Activated CD4-positive, alpha-beta memory T cell treated with anti-CD3 and anti-CD28 coated beads for 36 hours (primary cell): ENCODE measurements at regions not wholly inside any gene's neighbourhood (a gene's known extent, or its start where the extent isn't known, plus 50 kb on each side); places are given as distances from the start of the nearest gene placed in this dataset.

Source experiments
- CTCF ChIA-PET: fragments of 350-600 bp; sonication (Branson Sonifier 250); formaldehyde crosslinking; loops from one replicate; lab custom pipeline; 2021; ENCODE audit warnings: antibody characterized with exemption, inconsistent platforms; lab: Charles Lee
- POLR2A ChIA-PET: fragments of 350-600 bp; sonication (Branson Sonifier 250); formaldehyde crosslinking; loops from one replicate; lab custom pipeline; 2021; ENCODE audit warnings: antibody characterized with exemption; lab: Charles Lee
- DNase-seq: peaks from one replicate; pipeline ENCODE4 v3.0.0-alpha.2; 2020
- H3K27ac Mint-ChIP-seq: one replicate; pipeline ENCODE4 v1.8.0; 2021; ENCODE audit warnings: mixed read lengths
- H3K27me3 Mint-ChIP-seq: one replicate; pipeline ENCODE4 v1.8.0; 2021; ENCODE audit warnings: mixed read lengths
- H3K36me3 Mint-ChIP-seq: one replicate; pipeline ENCODE4 v1.8.0; 2021; ENCODE audit warnings: mixed read lengths
- H3K4me1 Mint-ChIP-seq: one replicate; pipeline ENCODE4 v1.8.0; 2021; ENCODE audit warnings: low read depth, mixed read lengths
- H3K4me3 Mint-ChIP-seq: one replicate; pipeline ENCODE4 v1.8.0; 2021; ENCODE audit warnings: mild to moderate bottlenecking, mixed read lengths
- H3K9me3 Mint-ChIP-seq: one replicate; pipeline ENCODE4 v1.8.0; 2021; ENCODE audit warnings: mixed read lengths
- intact Hi-C: fragments of 100-400 bp; cut with micrococcal nuclease; formaldehyde crosslinking; loops from one replicate; pipeline ENCODE4 v1.15.1; 2023

DNA sequence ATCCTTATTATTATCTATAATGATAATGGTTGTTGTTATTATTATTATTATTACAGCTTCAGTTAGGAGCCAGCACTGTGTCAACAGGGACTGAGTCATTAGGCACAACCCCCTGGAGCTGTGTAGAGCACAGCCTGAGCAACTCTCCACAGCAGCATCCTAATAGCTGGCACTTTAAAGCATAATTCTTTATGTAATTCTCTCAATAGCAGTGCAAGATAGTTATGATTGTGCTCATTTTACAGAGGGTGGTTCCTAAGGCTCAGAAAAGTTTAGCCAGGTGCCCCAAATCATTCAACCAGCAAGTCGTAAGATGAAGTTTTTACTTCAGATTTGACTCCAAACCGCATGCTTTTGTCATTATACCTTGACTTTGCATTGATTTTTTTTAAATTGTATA, 390.3 kb downstream of the ANXA1 start:
- no peaks in the 10 kb centered on the region for H3K27me3 Mint-ChIP-seq
- POLR2A ChIA-PET: no interaction called here
- intact Hi-C loops: no loop called here
- H3K9me3 Mint-ChIP-seq: peaks cover 3% of the 10 kb centered on the region
- CTCF ChIA-PET: no interaction called here
- H3K4me1 Mint-ChIP-seq: no peaks in the 10 kb centered on the region
- H3K4me3 Mint-ChIP-seq: no peak overlapping the region
- no peak overlapping the region for H3K27ac Mint-ChIP-seq
- no peaks in the 10 kb centered on the region for H3K36me3 Mint-ChIP-seq
- DNase-seq: no peak

DNA sequence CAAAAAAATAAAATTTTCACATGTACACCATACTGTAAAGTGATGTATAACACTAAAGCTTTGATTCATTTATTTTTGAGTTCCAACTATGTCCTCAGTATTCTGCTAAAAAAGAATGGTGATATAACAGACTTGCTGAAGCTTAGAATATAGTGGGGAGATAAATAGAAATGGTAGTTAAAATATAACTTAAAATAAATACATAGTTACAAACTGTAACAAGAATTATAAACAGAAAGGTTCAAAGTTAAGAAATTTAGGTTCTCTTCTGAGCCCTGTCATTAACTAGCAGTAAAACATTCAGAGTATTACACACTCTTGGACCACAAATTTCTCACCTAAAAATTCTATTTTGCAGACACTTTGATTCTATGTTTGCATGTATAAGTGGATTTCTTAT, 392.1 kb downstream of the ANXA1 start:
- Mint-ChIP-seq H3K27ac (no peak overlapping the region), H3K4me3 (no peak overlapping the region), H3K4me1 (no peaks in the 10 kb centered on the region), H3K36me3 (no peaks in the 10 kb centered on the region), H3K9me3 (peaks cover 2% of the 10 kb centered on the region), H3K27me3 (no peaks in the 10 kb centered on the region)
- DNase-seq: no peak
- CTCF ChIA-PET: no interaction called here
- intact Hi-C loops: no loop called here
- POLR2A ChIA-PET: interaction anchor here (0.6 kb wide), 1 partner anchor 48 kb away, joined by 3 read pairs; no protein-coding TSS in a partner anchor

DNA sequence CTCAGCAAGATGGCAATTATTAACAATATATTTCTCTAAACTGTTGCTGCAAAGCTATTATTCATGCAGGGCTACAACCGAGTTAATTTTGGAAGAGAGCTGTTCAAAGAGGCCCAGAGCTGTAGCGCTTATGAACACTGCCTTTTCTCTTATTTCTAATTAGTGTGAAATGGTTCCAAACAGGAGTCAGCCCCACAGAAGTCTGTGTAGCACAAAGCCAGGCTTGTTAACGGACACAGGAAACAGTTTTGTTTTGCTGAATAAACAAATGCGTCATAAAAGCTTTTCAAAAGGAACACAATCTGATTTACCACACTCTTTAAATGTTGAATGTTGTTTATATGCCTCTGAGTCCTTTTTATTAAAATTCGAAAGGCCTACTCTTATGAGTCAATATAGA, 396.5 kb downstream of the ANXA1 start:
- POLR2A ChIA-PET: no interaction called here

DNA sequence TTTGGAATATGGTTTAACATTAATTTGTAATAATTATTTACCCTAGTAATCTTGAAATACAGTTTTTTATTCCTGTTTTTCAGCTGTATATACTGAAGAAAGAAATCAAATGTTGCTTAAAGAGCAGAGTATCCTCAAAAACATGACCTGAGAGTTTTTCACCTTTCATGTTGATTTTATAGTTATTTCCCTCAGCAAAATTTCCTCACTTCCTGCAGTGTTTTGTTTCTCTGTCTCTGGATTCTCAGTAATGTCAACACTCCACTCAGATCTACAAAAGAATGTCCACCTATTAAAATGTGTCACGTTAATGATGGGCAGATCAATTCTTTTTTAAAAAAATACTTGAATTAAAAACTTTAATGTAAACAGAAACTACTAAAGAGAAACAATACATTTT, 398.3 kb downstream of the ANXA1 start:
- no peaks in the 10 kb centered on the region for H3K36me3 Mint-ChIP-seq
- intact Hi-C loops: no loop called here
- no peak overlapping the region for H3K4me3 Mint-ChIP-seq
- no peaks in the 10 kb centered on the region for H3K27me3 Mint-ChIP-seq
- ChIA-PET CTCF (no interaction called here), POLR2A (no interaction called here)
- no peak for DNase-seq
- no peak overlapping the region for H3K27ac Mint-ChIP-seq
- H3K4me1 Mint-ChIP-seq: no peaks in the 10 kb centered on the region
- peaks cover 4% of the 10 kb centered on the region for H3K9me3 Mint-ChIP-seq

More for the DNA sequence above, 396.5 kb downstream of the ANXA1 start:
- CTCF ChIA-PET: no interaction called here
- no peaks in the 10 kb centered on the region for H3K4me1 Mint-ChIP-seq
- no peaks in the 10 kb centered on the region for H3K27me3 Mint-ChIP-seq
- no peak overlapping the region for H3K4me3 Mint-ChIP-seq
- intact Hi-C loops: no loop called here
- no peak overlapping the region for H3K27ac Mint-ChIP-seq
- no peak for DNase-seq
- peaks cover 3% of the 10 kb centered on the region for H3K9me3 Mint-ChIP-seq
- H3K36me3 Mint-ChIP-seq: no peaks in the 10 kb centered on the region

DNA sequence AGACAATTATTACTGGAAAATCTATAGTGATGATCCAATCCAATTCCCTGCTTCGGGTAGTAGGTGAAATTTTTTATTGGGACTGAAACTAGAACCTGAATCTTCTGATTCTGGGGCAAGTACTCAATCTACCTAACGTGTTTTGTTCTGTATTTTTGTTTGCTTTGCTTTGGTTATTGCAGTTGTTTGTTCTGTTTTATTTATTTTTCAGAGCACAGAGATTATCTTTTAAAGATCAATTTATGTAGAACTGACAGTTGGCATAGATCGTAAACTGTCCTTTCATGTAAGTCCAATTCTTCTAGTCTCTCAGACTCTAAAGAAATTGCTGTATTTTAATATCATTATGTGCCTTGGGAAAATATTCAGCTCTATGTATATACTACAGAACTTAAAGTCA, 401.6 kb downstream of the ANXA1 start:
- Mint-ChIP-seq H3K27ac (no peak overlapping the region), H3K36me3 (no peaks in the 10 kb centered on the region), H3K4me1 (no peaks in the 10 kb centered on the region), H3K27me3 (no peaks in the 10 kb centered on the region), H3K4me3 (no peak overlapping the region), H3K9me3 (peaks cover 2% of the 10 kb centered on the region)
- intact Hi-C loops: no loop called here
- DNase-seq: no peak
- ChIA-PET POLR2A (no interaction called here), CTCF (no interaction called here)

DNA sequence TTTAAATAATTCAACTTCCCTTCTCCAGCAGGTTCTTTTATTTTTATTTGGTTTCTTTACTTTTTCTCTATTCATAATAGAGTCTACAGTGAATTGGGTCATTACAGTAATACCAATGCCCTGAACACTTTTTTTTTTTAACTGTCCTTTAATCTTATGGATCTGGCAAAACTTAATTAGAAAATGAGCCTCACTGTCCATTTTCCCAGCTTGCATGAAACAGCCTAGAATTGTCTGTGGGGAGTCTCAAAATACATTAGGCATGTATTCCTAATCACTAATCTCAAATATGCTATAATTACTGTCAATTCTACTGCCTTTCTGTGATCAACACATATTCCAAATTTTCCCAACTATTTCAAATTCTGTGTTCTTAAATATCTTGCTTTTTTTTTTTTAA, 406.8 kb downstream of the ANXA1 start:
- intact Hi-C loops: no loop called here
- CTCF ChIA-PET: no interaction called here
- H3K27ac Mint-ChIP-seq: no peak overlapping the region

DNA sequence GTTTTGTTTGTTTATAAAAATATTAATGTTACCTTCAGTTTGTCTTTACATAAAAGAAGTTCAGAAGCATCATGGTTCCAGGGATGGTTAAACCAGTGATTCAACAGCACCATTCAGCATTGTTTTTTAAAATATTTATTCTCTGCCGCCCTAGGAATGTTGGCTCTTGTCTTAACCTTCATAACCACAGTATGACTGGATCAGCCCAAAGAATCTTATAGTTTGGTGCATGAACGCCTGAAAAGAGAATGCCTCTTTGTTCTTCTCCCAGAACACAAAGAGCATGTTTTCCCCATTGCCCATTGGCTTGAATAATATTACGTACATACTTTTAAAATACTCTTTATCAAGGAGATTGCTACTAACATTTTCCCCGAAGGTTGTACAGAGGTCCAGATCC, 413.4 kb downstream of the ANXA1 start:
- CTCF ChIA-PET: no interaction called here
- no peak overlapping the region for H3K4me3 Mint-ChIP-seq
- H3K36me3 Mint-ChIP-seq: no peaks in the 10 kb centered on the region
- no peak overlapping the region for H3K27ac Mint-ChIP-seq
- peaks cover 3% of the 10 kb centered on the region for H3K9me3 Mint-ChIP-seq
- intact Hi-C loops: no loop called here
- H3K27me3 Mint-ChIP-seq: no peaks in the 10 kb centered on the region
- no peaks in the 10 kb centered on the region for H3K4me1 Mint-ChIP-seq
- POLR2A ChIA-PET: no interaction called here
- DNase-seq: no peak

More for the DNA sequence above, 406.8 kb downstream of the ANXA1 start:
- no peaks in the 10 kb centered on the region for H3K27me3 Mint-ChIP-seq
- H3K4me3 Mint-ChIP-seq: no peak overlapping the region
- H3K36me3 Mint-ChIP-seq: no peaks in the 10 kb centered on the region
- POLR2A ChIA-PET: no interaction called here
- H3K4me1 Mint-ChIP-seq: no peaks in the 10 kb centered on the region
- H3K9me3 Mint-ChIP-seq: no peaks in the 10 kb centered on the region
- DNase-seq: no peak

DNA sequence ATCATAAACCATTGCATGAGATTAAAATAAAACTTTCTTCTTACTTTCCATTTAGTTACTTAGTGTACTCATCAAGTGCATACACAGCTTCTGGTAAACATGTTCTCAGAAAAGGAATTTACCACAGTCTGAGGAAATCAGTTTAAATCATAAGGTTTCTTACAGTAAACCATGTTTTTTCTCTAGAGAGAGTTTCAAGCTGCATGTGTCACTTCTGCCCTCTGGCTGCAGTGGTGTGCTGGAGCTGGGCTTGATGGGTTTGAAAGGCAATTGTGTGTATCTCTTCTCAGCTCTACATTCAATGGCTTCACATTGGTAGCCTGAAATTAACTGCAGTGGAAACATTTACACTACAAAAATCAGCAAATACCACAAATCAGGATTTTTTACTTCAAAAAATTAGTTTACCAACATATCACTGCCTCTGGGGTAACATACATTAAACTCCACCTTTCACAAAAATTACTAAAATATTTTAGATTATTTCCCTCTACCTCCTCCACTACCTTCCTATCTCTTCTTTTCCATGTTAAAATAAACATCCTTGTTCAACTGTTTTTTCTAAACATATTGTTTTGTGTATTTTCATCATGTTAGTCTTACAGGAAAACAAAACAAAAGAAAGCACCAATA, 414.3 kb downstream of the ANXA1 start:
- Mint-ChIP-seq H3K27me3 (no peaks in the 10 kb centered on the region), H3K27ac (no peak overlapping the region), H3K9me3 (peaks cover 3% of the 10 kb centered on the region), H3K4me3 (no peak overlapping the region), H3K4me1 (no peaks in the 10 kb centered on the region), H3K36me3 (no peaks in the 10 kb centered on the region)
- no peak for DNase-seq
- intact Hi-C loops: no loop called here
- CTCF ChIA-PET: no interaction called here
- POLR2A ChIA-PET: no interaction called here

DNA sequence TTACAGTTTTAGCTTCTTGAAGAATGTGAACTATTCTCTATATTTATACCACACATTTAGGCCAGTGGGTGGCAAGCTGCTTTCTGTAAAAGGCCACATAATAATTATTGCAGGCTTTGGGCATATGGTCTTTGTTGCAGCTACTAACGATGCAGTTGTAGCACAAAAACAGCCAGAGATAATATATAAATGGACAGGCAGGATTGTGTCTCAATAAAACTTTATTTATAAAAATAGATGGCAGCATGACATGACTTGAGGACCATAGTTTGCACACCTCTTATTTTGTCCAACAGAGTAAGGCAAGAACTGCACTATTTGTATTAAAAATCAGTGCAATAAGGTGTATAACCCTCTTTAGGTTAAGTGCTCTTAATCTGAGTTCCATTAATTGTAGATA, 415.0 kb downstream of the ANXA1 start:
- Mint-ChIP-seq H3K36me3 (no peaks in the 10 kb centered on the region), H3K27me3 (no peaks in the 10 kb centered on the region), H3K4me3 (no peak overlapping the region), H3K27ac (no peak overlapping the region), H3K4me1 (no peaks in the 10 kb centered on the region), H3K9me3 (peaks cover 3% of the 10 kb centered on the region)
- CTCF ChIA-PET: no interaction called here
- POLR2A ChIA-PET: no interaction called here
- intact Hi-C loops: no loop called here
- no peak for DNase-seq

DNA sequence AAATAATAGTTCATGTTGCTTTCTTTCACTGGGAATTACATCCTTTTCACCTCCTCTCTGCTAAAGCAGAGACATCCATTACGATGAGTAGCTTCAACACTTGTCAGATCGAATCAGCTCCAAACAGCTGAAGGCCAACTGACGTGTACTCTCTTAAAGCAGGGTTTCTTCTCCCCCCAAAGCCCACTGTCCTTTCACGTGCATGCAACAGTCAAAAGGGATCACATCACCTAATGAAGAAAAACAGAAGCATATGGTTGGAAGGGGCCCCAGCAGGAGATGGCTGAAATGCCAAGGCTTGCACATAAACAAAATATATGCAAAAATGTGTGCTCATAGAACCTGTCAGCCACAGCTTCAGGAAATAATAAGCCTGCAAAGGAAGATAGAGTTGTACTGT, 421.6 kb downstream of the ANXA1 start:
- no peaks in the 10 kb centered on the region for H3K27me3 Mint-ChIP-seq

DNA sequence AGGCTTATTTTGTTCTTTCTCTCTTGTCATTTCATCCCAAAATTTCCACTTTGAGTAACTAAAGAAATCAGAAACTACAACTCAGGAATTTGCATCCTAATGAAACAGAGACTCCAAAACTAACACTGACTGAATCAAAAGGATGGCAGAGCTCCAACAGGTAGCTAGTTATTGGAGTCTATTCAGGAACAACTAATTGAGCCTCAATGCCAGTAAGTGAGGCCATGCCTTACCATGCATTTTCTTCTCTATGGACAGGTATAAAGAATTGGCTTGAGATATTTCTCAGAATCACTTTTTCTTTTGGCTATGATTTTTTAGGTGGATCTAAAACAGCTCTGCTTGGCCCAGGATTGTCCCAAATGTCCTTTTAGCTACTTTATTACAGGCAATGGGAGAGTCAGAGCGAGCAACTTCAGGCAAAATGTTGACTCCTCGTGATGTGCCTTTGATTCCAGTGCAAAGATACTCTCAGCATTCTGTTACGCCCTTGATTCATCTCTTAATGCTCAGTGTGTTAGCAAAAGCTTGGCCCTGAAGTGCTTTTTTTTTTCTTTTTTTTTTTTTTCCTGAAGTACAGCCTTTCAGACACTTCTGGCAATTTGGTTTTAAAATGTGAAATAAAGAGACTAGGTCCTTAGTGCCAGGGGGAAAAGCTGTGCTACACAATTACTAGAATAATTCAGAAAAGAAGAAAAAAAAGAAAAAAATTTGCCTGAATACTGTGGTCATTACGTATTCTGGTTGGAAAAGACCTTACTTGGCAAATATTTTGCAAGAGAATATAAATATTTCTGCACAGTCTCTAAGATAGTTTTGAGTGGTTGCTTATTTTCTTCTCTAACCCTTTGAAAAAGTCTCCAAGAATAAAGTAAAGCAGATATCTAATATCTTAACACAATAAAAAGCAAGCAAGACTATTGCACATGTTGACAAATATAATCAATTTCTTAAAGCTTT, 423.7 kb downstream of the ANXA1 start:
- no peaks in the 10 kb centered on the region for H3K27me3 Mint-ChIP-seq
- intact Hi-C loops: no loop called here
- H3K27ac Mint-ChIP-seq: no peak overlapping the region
- no peaks in the 10 kb centered on the region for H3K4me1 Mint-ChIP-seq
- CTCF ChIA-PET: no interaction called here
- no peaks in the 10 kb centered on the region for H3K9me3 Mint-ChIP-seq
- no peaks in the 10 kb centered on the region for H3K36me3 Mint-ChIP-seq
- H3K4me3 Mint-ChIP-seq: no peak overlapping the region
- POLR2A ChIA-PET: no interaction called here
- DNase-seq: no peak

More for the DNA sequence above, 421.6 kb downstream of the ANXA1 start:
- Mint-ChIP-seq H3K36me3 (no peaks in the 10 kb centered on the region), H3K27ac (no peak overlapping the region), H3K4me1 (no peaks in the 10 kb centered on the region), H3K9me3 (no peaks in the 10 kb centered on the region), H3K4me3 (no peak overlapping the region)
- intact Hi-C loops: no loop called here
- DNase-seq: no peak
- ChIA-PET CTCF (no interaction called here), POLR2A (no interaction called here)

DNA sequence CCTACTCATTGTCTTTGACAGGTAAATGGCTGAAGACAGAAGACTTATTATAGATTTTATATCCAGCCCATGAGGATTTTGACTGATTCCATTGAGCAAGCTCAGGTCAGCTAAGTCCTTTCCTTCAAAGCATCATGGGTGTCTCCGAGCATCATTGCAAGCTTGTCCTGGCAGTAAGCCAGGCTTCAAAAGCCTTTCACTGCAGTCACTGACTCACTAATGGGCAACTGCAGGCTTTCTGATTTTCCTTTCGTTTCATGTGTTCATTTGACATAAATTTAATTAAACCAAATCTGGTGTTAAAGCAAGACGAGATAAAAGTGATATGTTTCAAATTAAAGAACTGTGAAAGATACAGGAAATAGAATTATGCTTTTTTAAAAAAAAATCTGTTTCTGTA, 426.2 kb downstream of the ANXA1 start:
- intact Hi-C loops: no loop called here
- Mint-ChIP-seq H3K4me3 (no peak overlapping the region), H3K36me3 (no peaks in the 10 kb centered on the region), H3K27ac (no peak overlapping the region), H3K27me3 (no peaks in the 10 kb centered on the region), H3K4me1 (no peaks in the 10 kb centered on the region), H3K9me3 (no peaks in the 10 kb centered on the region)
- ChIA-PET POLR2A (no interaction called here), CTCF (no interaction called here)
- no peak for DNase-seq

DNA sequence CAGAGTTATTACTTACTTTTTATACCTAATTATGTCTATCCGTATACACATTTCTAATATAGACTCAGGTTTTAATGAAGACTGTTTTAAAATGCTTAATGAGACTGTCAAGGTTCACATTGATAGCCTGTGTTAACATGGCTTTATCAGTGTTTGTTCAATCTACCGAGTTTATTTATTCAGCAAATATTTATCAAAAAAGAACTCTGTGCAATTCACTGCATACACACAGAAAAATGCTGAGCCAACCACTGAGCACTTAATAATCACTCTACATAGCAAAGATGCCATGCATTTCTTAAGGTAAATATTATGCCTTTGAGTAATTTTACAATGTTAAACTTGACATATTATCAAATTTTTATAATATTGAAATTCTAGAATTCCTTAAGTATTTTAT, 428.2 kb downstream of the ANXA1 start:
- Mint-ChIP-seq H3K27me3 (no peaks in the 10 kb centered on the region), H3K27ac (no peak overlapping the region), H3K4me1 (no peaks in the 10 kb centered on the region), H3K4me3 (no peak overlapping the region), H3K9me3 (no peaks in the 10 kb centered on the region), H3K36me3 (no peaks in the 10 kb centered on the region)
- DNase-seq: no peak
- ChIA-PET POLR2A (no interaction called here), CTCF (no interaction called here)
- intact Hi-C loops: no loop called here
